ENCODE measurements at regions not wholly inside any gene's neighbourhood (a gene's known extent, or its start where the extent isn't known, plus 50 kb on each side); places are given as distances from the start of the nearest gene placed in this dataset.

DNA sequence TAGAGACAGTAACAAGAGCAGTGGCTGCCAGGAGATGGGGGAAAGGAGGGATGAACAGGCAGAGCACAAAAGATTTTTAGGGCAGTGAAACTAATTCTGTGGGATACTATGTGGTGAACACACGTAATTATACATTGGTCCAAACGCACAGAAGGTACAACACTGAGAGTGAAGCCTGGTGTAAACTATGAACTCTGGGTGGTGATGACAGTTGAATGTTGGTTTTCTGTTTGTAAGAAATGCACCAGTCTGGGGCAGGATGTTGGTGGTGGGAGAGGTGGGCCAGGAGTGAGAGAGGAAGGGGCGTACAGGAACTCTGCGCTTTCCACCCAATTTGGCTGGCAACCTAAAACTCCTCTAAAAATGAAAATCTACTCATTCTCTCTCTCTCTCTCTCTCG is 50.2 kb upstream of the TIAM1 start:
- no peak for DNase-seq (ENCODE audit: low spot score)
- TF ChIP-seq, protein P1, sequence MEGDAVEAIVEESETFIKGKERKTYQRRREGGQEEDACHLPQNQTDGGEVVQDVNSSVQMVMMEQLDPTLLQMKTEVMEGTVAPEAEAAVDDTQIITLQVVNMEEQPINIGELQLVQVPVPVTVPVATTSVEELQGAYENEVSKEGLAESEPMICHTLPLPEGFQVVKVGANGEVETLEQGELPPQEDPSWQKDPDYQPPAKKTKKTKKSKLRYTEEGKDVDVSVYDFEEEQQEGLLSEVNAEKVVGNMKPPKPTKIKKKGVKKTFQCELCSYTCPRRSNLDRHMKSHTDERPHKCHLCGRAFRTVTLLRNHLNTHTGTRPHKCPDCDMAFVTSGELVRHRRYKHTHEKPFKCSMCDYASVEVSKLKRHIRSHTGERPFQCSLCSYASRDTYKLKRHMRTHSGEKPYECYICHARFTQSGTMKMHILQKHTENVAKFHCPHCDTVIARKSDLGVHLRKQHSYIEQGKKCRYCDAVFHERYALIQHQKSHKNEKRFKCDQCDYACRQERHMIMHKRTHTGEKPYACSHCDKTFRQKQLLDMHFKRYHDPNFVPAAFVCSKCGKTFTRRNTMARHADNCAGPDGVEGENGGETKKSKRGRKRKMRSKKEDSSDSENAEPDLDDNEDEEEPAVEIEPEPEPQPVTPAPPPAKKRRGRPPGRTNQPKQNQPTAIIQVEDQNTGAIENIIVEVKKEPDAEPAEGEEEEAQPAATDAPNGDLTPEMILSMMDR (IDR thresholded peaks at IDR 0.05; ENCODE audit: poor library complexity, severe bottlenecking): no peak
- no peaks in the 10 kb centered on the region for H3K4me1 ChIP-seq (ENCODE audit: insufficient read depth, poor library complexity, severe bottlenecking)
- no peak overlapping the region for H3K4me3 ChIP-seq (ENCODE audit: severe bottlenecking)
- no peak overlapping the region for H3K27ac ChIP-seq (ENCODE audit: poor library complexity, severe bottlenecking)
- no peaks in the 10 kb centered on the region for H3K27me3 ChIP-seq (ENCODE audit: insufficient read depth, poor library complexity, severe bottlenecking)
- no peaks in the 10 kb centered on the region for H3K36me3 ChIP-seq (ENCODE audit: low read depth)
- ATAC-seq (ENCODE audit: low read depth): no peak
- H3K9me3 ChIP-seq (ENCODE audit: severe bottlenecking): no peaks in the 10 kb centered on the region

Data from RWPE2 (cell line).